AG09309 (cell line): ENCODE measurements at regions not wholly inside any gene's neighbourhood (a gene's known extent, or its start where the extent isn't known, plus 50 kb on each side); places are given as distances from the start of the nearest gene placed in this dataset.

Source experiments
- DNase-seq: peaks from one replicate; pipeline ENCODE4 v3.0.0-alpha.2; 2010; ENCODE audit warnings: low read depth
- H3K4me3 ChIP-seq: 2 replicates; pipeline ENCODE4 v1.5.1; 2011; ENCODE audit warnings: mild to moderate bottlenecking, low read depth, low read length, moderate library complexity; ENCODE audit not compliant: control insufficient read depth
- CTCF ChIP-seq: IDR thresholded peaks from 2 replicates; pipeline ENCODE4 v1.5.1; 2011; ENCODE audit warnings: mild to moderate bottlenecking, low read depth, low read length, inconsistent platforms; ENCODE audit not compliant: insufficient read depth, control insufficient read depth; ENCODE audit errors: missing control alignments

DNA sequence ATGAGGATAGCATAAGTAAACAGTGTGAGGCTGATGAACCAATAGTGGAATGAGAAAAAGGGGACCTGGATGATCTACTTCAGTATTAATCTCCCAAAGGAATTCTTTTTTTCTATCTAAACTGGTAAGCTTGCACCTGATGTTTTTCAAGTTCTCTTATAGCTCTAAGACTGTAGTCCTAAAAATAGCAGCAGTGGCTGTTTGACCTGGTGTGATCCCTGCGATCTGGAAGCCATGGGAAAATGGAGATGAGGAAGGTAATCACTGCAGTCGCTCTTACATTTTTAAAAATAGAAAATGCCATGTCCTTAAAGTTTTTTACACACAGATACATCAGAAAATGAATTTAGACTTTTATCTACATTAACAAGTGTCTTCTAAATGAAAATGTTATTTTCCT lies 926.4 kb upstream of the SLC35B3 start:
- no peak overlapping the region for H3K4me3 ChIP-seq
- no peak for DNase-seq
- no peak for TF ChIP-seq CTCF

GRCh38 chr6:9360881-9361280 lies 925.5 kb upstream of the SLC35B3 start:
- H3K4me3 ChIP-seq, result no peak overlapping the region
- DNase-seq, result no peak
- no peak for TF ChIP-seq CTCF

DNA sequence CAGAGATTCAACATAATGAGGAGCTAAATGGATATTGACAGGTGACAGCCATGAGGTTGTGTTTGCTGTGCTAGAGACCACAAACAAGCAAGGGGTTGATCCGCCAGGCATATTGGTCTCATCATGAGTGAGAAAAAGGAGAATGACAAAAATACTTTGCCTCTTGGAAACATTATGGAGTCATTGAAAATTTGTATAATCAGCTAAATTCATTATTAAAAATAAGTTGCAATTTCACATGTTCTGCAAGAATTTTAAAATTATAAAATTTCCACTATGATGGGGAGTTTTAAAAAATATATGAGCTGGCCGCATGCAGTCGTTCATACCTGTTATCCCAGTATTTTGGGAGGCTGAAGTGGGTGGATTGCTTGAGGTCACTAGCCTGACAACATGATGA lies 912.3 kb upstream of the SLC35B3 start:
- H3K4me3 ChIP-seq, result no peak overlapping the region
- no peak for TF ChIP-seq CTCF
- no peak for DNase-seq

DNA sequence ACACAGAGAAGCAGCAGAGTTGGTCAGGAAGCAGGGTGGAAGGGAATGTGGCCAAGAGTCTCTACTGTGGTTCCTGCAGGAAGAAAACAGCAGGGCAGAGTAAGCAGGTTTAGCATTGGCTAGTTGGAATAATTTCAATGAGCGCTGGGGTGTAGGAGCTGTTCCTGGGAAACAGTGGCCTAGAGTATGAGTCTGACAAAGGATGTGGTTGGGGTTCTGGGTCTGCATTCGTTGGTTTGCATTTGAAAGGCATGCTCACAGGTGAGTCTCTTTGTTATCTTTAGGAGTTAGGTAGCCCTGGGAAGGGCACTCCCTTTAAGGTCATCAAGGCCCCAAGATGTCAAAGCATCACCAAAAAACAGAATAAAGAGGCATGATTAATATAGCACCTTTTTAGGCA lies 911.6 kb upstream of the SLC35B3 start:
- DNase-seq, result no peak
- H3K4me3 ChIP-seq, result no peak overlapping the region
- TF ChIP-seq CTCF, result no peak

DNA sequence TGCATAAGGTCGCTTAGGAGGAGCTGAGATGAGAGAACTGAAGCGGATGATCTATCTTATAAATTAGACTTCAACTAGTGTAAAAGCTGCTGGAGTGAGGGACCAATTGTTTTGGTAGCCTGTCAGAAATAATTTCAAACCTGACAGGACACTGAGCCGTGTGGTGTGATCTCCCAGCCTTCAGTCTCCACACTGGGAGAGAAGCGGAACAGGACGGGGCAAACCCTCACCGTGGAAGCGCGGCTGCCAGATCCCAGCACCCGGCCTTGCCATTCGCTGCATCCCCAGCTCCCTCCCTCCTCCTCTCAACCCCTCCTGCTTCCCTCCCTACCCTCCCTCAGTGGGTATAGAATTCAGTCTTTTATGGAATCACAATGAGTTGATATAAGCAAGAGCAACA lies 900.1 kb upstream of the SLC35B3 start:
- no peak for DNase-seq
- TF ChIP-seq CTCF, result no peak
- no peak overlapping the region for H3K4me3 ChIP-seq

- peak; percentile 2 for DNase-seq
- TF ChIP-seq CTCF, result no peak
- no peak overlapping the region for H3K4me3 ChIP-seq
Measured at GRCh38 chr6:9334979-9335378, 899.6 kb upstream of the SLC35B3 start.

DNA sequence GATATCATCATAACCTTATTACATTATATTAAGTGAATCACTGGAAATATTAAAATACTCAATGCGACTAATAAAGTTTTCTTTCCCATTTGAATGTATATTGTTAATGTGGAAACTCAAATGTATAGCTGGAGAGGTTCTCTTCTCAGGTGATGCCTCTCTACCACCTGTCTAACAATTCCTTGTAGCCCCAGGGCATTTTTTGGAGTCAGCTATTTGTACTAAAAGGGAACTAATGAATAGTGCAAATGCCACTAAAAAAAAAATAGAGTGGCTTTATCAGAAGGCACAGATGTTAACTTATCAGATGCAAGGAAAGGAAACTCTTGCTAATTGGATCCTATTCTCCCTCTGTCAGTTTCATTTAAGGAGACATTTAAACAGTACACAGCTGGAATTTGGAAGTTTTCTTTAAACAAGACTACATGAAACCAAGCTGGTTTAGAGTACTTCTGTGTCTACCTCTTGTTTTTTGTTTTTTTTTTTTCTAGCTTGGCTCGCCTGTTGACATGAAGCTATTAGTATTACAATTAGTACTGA lies 897.0 kb upstream of the SLC35B3 start:
- no peak for TF ChIP-seq CTCF
- no peak overlapping the region for H3K4me3 ChIP-seq
- no peak for DNase-seq
